ENCODE measurements at regions not wholly inside any gene's neighbourhood (a gene's known extent, or its start where the extent isn't known, plus 50 kb on each side); places are given as distances from the start of the nearest gene placed in this dataset.
"Not testable (repeated sequence)": the region's sequence is repeated elsewhere in the genome, so short reads cannot be mapped to it uniquely, and the experiment has no call there.

DNA sequence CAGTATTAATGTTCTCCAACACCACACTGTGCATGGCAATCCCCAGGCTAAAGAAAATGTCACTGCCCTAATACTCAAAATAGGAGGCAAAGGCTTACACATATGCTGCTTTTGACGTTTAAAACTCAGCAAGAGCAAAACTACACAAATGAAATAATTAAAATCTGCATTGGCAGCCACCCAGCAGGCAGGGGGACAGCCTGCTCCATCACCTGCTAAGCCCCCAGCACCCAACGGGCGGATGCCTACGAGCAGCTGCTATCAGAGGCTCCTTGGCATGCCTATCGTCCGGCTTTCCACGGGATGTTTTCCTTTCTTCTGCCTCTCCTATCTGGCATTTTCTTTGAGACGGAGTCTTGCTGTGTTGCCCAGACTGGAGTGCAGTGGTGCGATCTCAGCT lies 337.5 kb downstream of the SOX9 start:
- DNase-seq, result no peak

GRCh38 chr17:72460711-72461110 lies 339.9 kb downstream of the SOX9 start:
- DNase-seq, result no peak

DNA sequence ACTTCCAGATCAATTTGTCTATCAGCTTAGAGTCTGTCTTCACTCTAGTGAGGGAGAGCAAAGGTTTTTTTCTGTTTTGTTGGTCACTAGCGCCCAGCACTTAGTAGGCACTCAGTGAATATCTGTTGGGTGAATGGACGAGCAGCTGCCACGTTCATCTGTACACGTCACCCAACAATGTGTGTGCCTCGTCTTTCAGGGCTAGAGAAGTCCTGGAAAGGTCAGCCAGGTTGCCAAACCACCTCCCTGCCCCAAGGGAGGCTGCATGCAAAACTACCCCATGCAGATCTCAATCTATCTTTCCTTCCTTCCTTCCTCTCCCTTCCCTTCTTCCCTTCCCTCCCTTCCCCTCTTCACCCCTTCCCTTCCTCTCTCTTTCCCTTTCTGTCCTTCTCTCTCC lies 340.9 kb downstream of the SOX9 start:
- no peak for DNase-seq

GRCh38 chr17:72462407-72462806 lies 341.6 kb downstream of the SOX9 start:
- DNase-seq, result no peak

DNA sequence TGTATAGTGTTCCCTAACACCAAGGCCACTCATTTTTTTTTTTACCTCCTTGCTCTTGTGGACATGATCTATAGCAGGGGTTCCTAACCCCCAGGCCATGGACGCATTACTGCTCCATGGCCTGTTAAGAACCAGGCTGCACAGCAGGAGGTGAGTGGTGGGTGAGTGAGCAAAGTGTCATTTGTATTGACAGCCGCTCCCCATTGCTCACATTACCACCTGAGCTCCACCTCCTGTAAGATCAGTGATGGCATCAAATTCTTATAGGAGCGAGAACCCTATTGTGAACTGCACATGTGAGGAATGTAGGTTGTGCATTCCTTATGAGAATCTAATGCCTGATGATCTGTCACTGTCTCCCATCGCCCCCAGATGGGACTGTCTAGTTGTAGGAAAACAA lies 342.0 kb downstream of the SOX9 start:
- DNase-seq, result no peak

- no peak for DNase-seq
Measured at GRCh38 chr17:72463287-72464102, 342.7 kb downstream of the SOX9 start.

- DNase-seq, result not testable (repeated sequence)
Measured at GRCh38 chr17:72464221-72464620, 343.4 kb downstream of the SOX9 start.

- no peak for DNase-seq
Measured at GRCh38 chr17:72465191-72466024, 344.6 kb downstream of the SOX9 start.

GRCh38 chr17:72466199-72466598 lies 345.4 kb downstream of the SOX9 start:
- DNase-seq, result no peak

DNA sequence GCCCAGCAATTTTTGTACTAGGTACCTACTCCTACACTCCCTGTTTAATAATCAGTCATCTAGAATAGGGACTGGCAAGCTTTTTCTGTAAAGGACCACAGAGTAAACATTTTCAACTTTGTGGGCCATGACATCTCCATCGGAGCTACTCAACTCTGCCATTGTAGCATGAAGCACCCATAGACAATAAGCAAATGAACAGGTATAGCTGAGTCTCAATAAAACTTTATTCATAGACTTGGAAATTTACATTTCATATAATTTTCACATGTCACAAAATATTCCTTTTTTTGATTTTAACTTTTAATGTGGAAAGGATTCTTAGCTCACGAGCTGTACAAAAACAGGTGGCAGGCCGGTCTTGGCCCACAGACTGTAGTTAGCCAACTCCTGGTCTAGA lies 345.8 kb downstream of the SOX9 start:
- no peak for DNase-seq

DNA sequence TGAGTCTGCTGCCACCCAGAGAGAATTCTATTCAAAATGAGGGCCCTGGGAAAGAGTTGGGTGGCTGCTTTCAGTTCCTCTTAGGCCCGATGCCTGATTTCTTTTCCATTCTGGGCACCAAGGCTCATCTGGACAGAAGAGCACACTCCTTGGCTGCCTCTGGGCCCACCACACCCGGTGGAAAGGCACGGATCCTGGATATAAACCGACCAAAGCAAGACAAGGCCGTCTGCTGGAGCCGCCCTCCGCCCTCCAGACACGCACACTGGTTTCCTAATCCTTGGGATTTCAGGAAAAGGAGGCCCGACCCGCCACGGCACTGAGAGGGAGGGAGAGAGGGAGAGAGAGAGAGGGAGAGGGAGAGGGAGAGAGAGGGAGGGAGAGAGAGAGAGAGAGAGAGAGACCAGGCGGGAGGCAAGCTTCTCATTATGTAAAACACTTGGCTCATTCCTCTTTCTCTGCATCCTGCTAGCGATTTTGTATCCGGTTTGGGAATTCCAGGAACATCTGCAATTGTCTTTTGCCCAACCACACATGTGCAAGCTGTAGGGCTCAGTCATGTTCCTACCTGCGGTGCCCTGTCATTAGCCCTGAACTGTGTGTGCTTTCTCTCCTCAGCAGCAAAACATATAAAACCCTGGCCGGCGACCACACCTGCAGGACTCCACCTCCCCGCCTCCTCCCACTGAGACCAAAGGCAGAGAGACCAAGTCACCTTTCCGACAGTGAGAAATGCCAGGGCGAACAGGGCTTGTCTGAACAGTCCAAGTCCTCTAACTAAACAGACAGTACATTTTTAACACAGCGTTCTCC lies 347.2 kb downstream of the SOX9 start:
- DNase-seq, result no peak

DNA sequence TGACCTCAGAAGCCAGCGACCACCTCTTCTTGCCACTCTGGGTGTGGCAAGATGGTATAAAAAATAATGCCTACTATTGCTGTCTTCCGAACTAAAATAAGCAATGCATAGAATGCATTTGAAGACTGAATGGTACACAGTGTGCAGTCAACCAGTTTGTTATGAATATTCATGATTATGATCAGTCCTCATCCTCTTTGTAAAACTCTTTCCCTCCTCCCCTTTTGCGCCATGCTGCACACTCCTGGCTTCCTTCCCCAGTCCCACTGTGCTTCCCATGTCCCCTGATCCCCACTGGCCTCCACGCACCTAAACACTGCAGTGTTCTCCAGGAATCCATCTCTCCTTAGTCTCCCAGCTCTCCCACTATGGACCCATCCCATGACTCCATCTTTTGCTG lies 348.0 kb downstream of the SOX9 start:
- no peak for DNase-seq

DNA sequence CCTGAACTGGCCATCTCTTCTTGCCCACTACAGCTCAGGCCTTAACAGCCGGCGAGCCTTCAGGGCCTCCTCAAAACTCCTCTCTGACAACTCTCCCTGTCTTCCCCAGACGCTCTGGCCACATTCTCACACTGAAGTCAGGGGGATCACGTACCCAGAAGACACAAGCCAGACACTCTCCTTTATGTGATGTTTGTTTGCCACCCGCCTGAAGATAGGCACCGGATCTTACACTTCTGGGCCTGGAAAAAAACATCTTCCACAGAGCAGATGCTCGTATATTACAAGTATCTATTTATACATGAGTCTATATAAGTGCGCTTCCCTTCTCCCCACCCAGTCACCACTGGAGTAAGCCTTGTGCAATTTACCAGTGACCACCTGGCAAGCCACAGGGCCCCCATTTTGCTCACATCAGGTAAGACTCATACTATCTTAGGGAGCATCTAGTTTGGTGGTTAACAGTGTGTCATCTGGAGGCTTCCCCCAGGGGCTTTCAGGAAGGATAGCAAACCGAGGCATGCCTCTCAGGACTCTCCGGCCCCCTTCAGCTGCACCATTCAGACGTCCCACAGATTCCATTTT lies 349.4 kb downstream of the SOX9 start:
- DNase-seq, result no peak

- DNase-seq, result no peak
Measured at GRCh38 chr17:72470734-72471133, 349.9 kb downstream of the SOX9 start.

- no peak for DNase-seq
Measured at GRCh38 chr17:72471296-72471695, 350.5 kb downstream of the SOX9 start.

DNA sequence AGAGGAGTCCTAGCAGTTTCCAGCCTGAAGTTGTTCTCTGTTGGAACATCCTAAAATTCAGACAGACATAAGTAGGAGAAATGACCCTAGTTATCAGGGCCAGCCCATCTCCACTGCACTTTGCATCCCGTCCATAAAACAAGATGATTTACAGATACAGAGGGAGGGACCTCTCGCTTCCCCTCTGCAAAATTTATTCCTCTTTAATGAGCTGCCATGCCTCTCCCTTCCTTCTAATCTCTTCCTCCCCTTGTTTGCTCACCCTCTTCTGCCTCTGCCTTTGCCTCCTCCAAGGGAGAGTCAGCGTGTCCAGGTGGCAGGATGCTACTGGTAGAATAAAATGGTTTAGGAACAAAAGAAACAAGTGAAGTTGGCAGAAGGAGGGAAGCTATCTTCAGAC lies 351.3 kb downstream of the SOX9 start:
- no peak for DNase-seq

- DNase-seq, result not testable (repeated sequence)
Measured at GRCh38 chr17:72472853-72473390, 352.1 kb downstream of the SOX9 start.

DNA sequence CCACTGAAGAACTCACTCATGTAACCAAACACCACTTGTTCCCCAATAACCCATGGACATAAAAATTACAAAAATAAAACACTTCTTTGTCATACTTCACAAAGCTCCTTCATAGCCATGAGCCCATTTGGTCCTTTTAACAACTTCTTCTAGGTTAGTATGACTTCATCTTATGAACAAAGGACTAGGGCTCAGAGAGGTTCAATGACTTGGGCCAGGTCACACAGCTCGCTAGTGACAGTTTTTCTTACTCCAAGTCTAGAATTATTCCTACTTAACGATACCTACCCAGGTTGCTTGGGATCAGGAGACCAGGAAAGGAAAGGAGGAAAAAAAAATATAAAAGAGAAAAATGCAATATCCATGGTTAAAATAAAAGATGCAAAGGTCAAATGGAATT lies 353.4 kb downstream of the SOX9 start:
- DNase-seq, result no peak

GRCh38 chr17:72474719-72475477 lies 354.1 kb downstream of the SOX9 start:
- DNase-seq, result no peak

DNA sequence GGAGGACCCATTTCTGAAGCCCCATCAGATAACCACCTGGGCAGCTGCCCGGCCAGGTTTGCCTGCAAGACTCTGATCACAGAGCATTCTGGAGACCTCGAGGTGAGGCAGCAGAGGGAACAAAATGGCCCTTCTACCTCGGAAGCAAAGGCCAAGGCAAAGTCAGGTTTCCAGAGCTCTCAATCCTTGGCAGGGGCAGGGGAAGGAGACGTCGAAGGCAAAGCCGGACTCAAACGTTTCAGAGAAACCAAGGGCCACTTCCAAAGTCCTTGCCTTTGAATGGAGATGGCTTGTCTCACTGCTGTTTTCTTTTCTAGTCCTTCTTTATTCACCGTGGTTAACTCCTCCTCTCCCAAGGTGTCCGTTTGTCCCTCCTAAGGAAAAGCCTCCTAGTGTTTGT lies 355.3 kb downstream of the SOX9 start:
- DNase-seq, result no peak

DNA sequence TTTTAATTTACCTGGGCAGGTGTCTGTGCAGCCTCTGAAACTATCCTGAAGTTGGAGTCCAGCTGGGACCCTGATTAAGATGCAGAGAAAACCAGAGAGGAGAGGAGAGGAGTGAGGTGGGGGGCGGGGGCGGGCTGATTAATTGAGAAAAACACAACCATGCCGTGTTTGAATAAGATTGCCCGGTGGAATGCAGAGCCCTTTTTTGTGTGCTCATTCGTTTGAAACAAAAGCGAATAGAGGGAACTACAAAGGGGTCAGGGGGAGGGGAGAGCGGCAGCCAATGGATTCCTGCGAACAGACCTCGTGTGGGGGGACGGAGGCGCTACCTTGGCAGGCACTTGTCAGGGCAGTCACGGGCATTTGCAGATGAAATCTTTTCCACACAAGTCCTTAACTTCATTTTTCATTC lies 355.8 kb downstream of the SOX9 start:
- DNase-seq, result no peak

GRCh38 chr17:72477491-72477890 lies 356.7 kb downstream of the SOX9 start:
- no peak for DNase-seq
